MM.1S (cell line): ENCODE measurements at regions not wholly inside any gene's neighbourhood (a gene's known extent, or its start where the extent isn't known, plus 50 kb on each side); places are given as distances from the start of the nearest gene placed in this dataset.

Source experiments
- DNase-seq: peaks from one replicate; pipeline ENCODE4 v3.0.0-alpha.2; 2015
- H2AFZ ChIP-seq: fragments of 300-600 bp; sonication (generic); 2 replicates; pipeline ENCODE4 v1.6.0; 2016; ENCODE audit warnings: antibody characterized with exemption, low read length
- H3F3A ChIP-seq: fragments of 300-600 bp; sonication (generic); 2 replicates; pipeline ENCODE4 v1.6.1; 2016; ENCODE audit warnings: mild to moderate bottlenecking, antibody characterized with exemption, low read length, moderate library complexity, mixed read lengths; ENCODE audit not compliant: insufficient read depth
- H3K27ac ChIP-seq: fragments of 300-600 bp; sonication (generic); 2 replicates; pipeline ENCODE4 v1.5.1; 2016; ENCODE audit warnings: mild to moderate bottlenecking, low read length
- H3K27me3 ChIP-seq: fragments of 300-600 bp; sonication (generic); replicated peaks from 2 replicates; pipeline ENCODE4 v1.6.0; 2016; ENCODE audit warnings: low read length; ENCODE audit not compliant: insufficient read depth
- H3K36me3 ChIP-seq: fragments of 300-600 bp; sonication (generic); replicated peaks from 2 replicates; pipeline ENCODE4 v1.6.1; 2016; ENCODE audit warnings: mild to moderate bottlenecking, low read length, mixed read lengths; ENCODE audit not compliant: insufficient read depth
- H3K4me1 ChIP-seq: fragments of 300-600 bp; sonication (generic); 2 replicates; pipeline ENCODE4 v1.6.1; 2016; ENCODE audit warnings: low read length, mixed read lengths
- H3K4me2 ChIP-seq: fragments of 300-600 bp; sonication (generic); 2 replicates; pipeline ENCODE4 v1.6.0; 2016; ENCODE audit warnings: low read depth, low read length
- H3K4me3 ChIP-seq: fragments of 300-600 bp; sonication (generic); 2 replicates; pipeline ENCODE4 v1.5.1; 2016; ENCODE audit warnings: low read length, mixed read lengths
- H3K79me2 ChIP-seq: fragments of 300-600 bp; sonication (generic); 2 replicates; pipeline ENCODE4 v1.6.1; 2016; ENCODE audit warnings: mixed run types, low read length, mixed read lengths
- H3K9ac ChIP-seq: fragments of 300-600 bp; sonication (generic); 2 replicates; pipeline ENCODE4 v1.6.1; 2016; ENCODE audit warnings: low read length, mixed read lengths
- H3K9me2 ChIP-seq: fragments of 300-600 bp; sonication (generic); replicated peaks from 2 replicates; pipeline ENCODE4 v1.6.1; 2016; ENCODE audit warnings: mild to moderate bottlenecking, low read length, mixed read lengths; ENCODE audit not compliant: insufficient read depth
- H3K9me3 ChIP-seq: fragments of 300-600 bp; sonication (generic); replicated peaks from 2 replicates; pipeline ENCODE4 v1.6.1; 2016; ENCODE audit warnings: mild to moderate bottlenecking, low read length, mixed read lengths; ENCODE audit not compliant: insufficient read depth
- H4K20me1 ChIP-seq: fragments of 300-600 bp; sonication (generic); 2 replicates; pipeline ENCODE4 v1.6.1; 2016; ENCODE audit warnings: mild to moderate bottlenecking, low read length, moderate library complexity, mixed read lengths; ENCODE audit not compliant: insufficient read depth
- EZH2 ChIP-seq: fragments of 300-600 bp; sonication (generic); optimal IDR thresholded peaks from 2 replicates; pipeline ENCODE3; 2017; ENCODE audit warnings: low read depth, mild to moderate bottlenecking, antibody characterized with exemption, low read length, mixed read lengths
- EZH2phosphoT487 ChIP-seq: fragments of 300-600 bp; sonication (generic); IDR thresholded peaks from 2 replicates; pipeline ENCODE4 v1.6.1; 2018; ENCODE audit warnings: antibody characterized with exemption, low read length
- TF ChIP-seq, protein P1 (sequence below): fragments of 300-600 bp; sonication (generic); IDR thresholded peaks from 2 replicates; pipeline ENCODE4 v1.5.1; 2016; ENCODE audit warnings: antibody characterized with exemption, low read length, mixed read lengths

DNA sequence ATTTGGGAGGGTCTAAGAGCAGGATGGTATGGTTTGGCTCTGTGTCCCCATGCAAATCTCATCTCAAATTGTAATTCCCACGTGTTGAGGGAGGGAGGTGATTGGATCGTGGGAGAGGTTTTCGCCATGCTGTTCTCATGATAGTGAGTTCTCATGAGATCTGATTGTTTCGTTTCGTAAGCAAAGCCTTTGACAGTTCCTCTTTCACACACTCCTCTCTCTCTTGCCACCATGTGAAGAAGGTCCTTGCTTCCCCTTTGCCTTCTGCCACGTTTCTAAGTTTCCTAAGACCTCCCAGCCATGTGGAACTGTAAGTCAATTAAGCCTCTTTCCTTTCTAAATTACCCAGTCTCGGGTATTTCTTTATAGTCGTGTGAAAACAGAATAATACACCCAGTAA, 553.7 kb downstream of the TAFA4 start:
- TF ChIP-seq, protein P1, sequence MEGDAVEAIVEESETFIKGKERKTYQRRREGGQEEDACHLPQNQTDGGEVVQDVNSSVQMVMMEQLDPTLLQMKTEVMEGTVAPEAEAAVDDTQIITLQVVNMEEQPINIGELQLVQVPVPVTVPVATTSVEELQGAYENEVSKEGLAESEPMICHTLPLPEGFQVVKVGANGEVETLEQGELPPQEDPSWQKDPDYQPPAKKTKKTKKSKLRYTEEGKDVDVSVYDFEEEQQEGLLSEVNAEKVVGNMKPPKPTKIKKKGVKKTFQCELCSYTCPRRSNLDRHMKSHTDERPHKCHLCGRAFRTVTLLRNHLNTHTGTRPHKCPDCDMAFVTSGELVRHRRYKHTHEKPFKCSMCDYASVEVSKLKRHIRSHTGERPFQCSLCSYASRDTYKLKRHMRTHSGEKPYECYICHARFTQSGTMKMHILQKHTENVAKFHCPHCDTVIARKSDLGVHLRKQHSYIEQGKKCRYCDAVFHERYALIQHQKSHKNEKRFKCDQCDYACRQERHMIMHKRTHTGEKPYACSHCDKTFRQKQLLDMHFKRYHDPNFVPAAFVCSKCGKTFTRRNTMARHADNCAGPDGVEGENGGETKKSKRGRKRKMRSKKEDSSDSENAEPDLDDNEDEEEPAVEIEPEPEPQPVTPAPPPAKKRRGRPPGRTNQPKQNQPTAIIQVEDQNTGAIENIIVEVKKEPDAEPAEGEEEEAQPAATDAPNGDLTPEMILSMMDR, result no peak
- no peak for TF ChIP-seq EZH2
- no peak for TF ChIP-seq EZH2phosphoT487
- no peaks in the 10 kb centered on the region for H3K9me3 ChIP-seq

DNA sequence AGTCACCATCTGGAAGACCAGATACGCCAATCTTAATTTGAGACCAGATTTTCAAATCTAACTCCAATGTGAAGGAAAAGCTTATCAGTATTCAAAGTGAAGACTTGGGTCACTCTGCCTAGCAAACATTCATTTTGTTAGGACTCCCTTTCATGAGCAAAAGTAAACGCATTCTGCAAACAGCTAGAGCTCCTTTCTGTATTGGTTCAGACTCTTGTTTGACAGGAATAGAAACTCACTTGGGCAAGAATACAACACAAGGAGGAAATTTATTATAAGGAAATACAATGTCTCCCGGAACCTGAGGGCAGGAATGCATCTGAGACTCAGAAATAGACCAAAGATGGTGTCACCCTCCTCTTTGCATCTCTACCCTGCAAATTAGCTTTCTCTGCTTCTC, 558.6 kb downstream of the TAFA4 start:
- no peaks in the 10 kb centered on the region for H3K9me2 ChIP-seq
- no peak overlapping the region for H3K4me2 ChIP-seq
- no peak overlapping the region for H3K27ac ChIP-seq
- H2AFZ ChIP-seq, result no peak overlapping the region
- no peaks in the 10 kb centered on the region for H3K36me3 ChIP-seq
- H3F3A ChIP-seq, result no peaks in the 10 kb centered on the region
- no peak overlapping the region for H3K4me3 ChIP-seq
- TF ChIP-seq, protein P1, result no peak
- no peak for TF ChIP-seq EZH2phosphoT487
- TF ChIP-seq EZH2, result no peak
- no peaks in the 10 kb centered on the region for H3K27me3 ChIP-seq
- no peaks in the 10 kb centered on the region for H3K4me1 ChIP-seq
- H3K9ac ChIP-seq, result no peak overlapping the region
- H4K20me1 ChIP-seq, result no peaks in the 10 kb centered on the region
- no peaks in the 10 kb centered on the region for H3K9me3 ChIP-seq
- no peaks in the 10 kb centered on the region for H3K79me2 ChIP-seq
- no peak for DNase-seq

More for the DNA sequence above, 553.7 kb downstream of the TAFA4 start:
- no peaks in the 10 kb centered on the region for H3K36me3 ChIP-seq
- H2AFZ ChIP-seq, result no peak overlapping the region
- H4K20me1 ChIP-seq, result no peaks in the 10 kb centered on the region
- H3K9me2 ChIP-seq, result no peaks in the 10 kb centered on the region
- H3K27ac ChIP-seq, result no peak overlapping the region
- DNase-seq, result no peak
- no peaks in the 10 kb centered on the region for H3K4me1 ChIP-seq
- H3K9ac ChIP-seq, result no peak overlapping the region
- no peak overlapping the region for H3K4me2 ChIP-seq
- H3K4me3 ChIP-seq, result no peak overlapping the region
- H3K79me2 ChIP-seq, result no peaks in the 10 kb centered on the region
- H3K27me3 ChIP-seq, result no peaks in the 10 kb centered on the region
- H3F3A ChIP-seq, result no peaks in the 10 kb centered on the region

DNA sequence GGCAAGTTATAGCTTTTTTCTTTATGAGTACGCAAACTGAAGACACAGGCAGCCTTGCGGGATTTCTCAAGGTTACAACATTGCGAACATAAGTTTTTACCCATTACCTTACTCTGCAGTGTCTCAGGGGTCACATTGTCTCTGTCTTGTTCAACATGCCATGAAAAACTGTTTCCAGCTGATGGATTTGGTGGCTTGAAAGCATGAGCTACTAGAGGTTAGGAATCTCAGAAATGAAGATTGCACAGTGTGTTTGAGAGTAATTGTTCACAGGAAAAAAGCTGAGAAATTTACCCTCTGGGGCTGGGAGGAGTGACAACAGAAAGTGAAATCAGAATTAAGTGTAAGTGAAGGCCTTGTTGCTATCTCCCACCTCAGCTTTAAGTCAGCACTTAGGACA, 568.6 kb downstream of the TAFA4 start:
- DNase-seq, result no peak
- H3K9ac ChIP-seq, result no peak overlapping the region
- H3K4me1 ChIP-seq, result no peaks in the 10 kb centered on the region
- no peaks in the 10 kb centered on the region for H3K79me2 ChIP-seq
- H3K27ac ChIP-seq, result no peak overlapping the region
- H3K4me3 ChIP-seq, result no peak overlapping the region
- H4K20me1 ChIP-seq, result no peaks in the 10 kb centered on the region
- H2AFZ ChIP-seq, result no peak overlapping the region
- H3K4me2 ChIP-seq, result no peak overlapping the region
- TF ChIP-seq, protein P1, result no peak
- TF ChIP-seq EZH2phosphoT487 (no peak), EZH2 (no peak)
- no peaks in the 10 kb centered on the region for H3K9me2 ChIP-seq
- no peaks in the 10 kb centered on the region for H3K9me3 ChIP-seq
- H3F3A ChIP-seq, result no peaks in the 10 kb centered on the region
- no peaks in the 10 kb centered on the region for H3K36me3 ChIP-seq
- no peaks in the 10 kb centered on the region for H3K27me3 ChIP-seq
